ENCODE measurements at regions not wholly inside any gene's neighbourhood (a gene's known extent, or its start where the extent isn't known, plus 50 kb on each side); places are given as distances from the start of the nearest gene placed in this dataset.

GRCh38 chr12:18141048-18141982 lies 51.3 kb upstream of the RERGL start:
- Histone ChIP-seq H3K4me1 (ENCODE audit: low read length) (peaks cover 18% of the 10 kb centered on the region), H3K27me3 (ENCODE audit: low read depth, low read length) (no peaks in the 10 kb centered on the region), H3K79me2 (ENCODE audit: low read length) (no peaks in the 10 kb centered on the region), H3K9me3 (ENCODE audit: insufficient read depth, low read length) (no peaks in the 10 kb centered on the region), H3K9ac (ENCODE audit: low read length) (no peak overlapping the region), H3K4me3 (ENCODE audit: low read length) (no peak overlapping the region), H3K4me2 (ENCODE audit: low read length) (no peak overlapping the region), H3K36me3 (replicated peaks; ENCODE audit: low read depth, low read length) (no peaks in the 10 kb centered on the region), H3K27ac (ENCODE audit: low read length) (no peak overlapping the region), H4K20me1 (ENCODE audit: insufficient read depth, low read length) (no peaks in the 10 kb centered on the region), H2AFZ (ENCODE audit: low read depth, low read length) (peak overlapping the region; percentile 27; the same call in 1 of the 2 replicates)
- TF ChIP-seq EZH2phosphoT487 (IDR thresholded peaks at IDR 0.05; ENCODE audit: low read depth) (no peak), CTCF (IDR thresholded peaks at IDR 0.05; ENCODE audit: low read depth, low read length) (no peak)

- no peaks in the 10 kb centered on the region for H3K27me3 ChIP-seq (ENCODE audit: low read depth, low read length)
- H3K79me2 ChIP-seq (ENCODE audit: low read length): no peaks in the 10 kb centered on the region
- H3K9me3 ChIP-seq (ENCODE audit: insufficient read depth, low read length): no peaks in the 10 kb centered on the region
- no peaks in the 10 kb centered on the region for H3K36me3 ChIP-seq (replicated peaks; ENCODE audit: low read depth, low read length)
- peak overlapping the region; percentile 36; the same call in 1 of the 2 replicates for H3K9ac ChIP-seq (ENCODE audit: low read length)
- H3K4me2 ChIP-seq (ENCODE audit: low read length): peak overlapping the region; percentile 82
- H3K4me1 ChIP-seq (ENCODE audit: low read length): peaks cover 18% of the 10 kb centered on the region
- H3K27ac ChIP-seq (ENCODE audit: low read length): no peak overlapping the region
- H4K20me1 ChIP-seq (ENCODE audit: insufficient read depth, low read length): no peaks in the 10 kb centered on the region
- no peak overlapping the region for H2AFZ ChIP-seq (ENCODE audit: low read depth, low read length)
- TF ChIP-seq EZH2phosphoT487 (IDR thresholded peaks at IDR 0.05; ENCODE audit: low read depth) (no peak), CTCF (IDR thresholded peaks at IDR 0.05; ENCODE audit: low read depth, low read length) (peak; percentile 74)
- peak overlapping the region; percentile 64 for H3K4me3 ChIP-seq (ENCODE audit: low read length)
Measured at GRCh38 chr12:18139989-18140596, 50.1 kb upstream of the RERGL start.
